Osteocyte (in vitro differentiated cells): ENCODE measurements at regions not wholly inside any gene's neighbourhood (a gene's known extent, or its start where the extent isn't known, plus 50 kb on each side); places are given as distances from the start of the nearest gene placed in this dataset.

Source experiments
- DNase-seq: peaks from one replicate; pipeline ENCODE4 v3.0.0; 2021; ENCODE audit warnings: mixed read lengths; ENCODE audit not compliant: unreplicated experiment; ENCODE audit errors: extremely low spot score
- H3K27ac Mint-ChIP-seq: one replicate; pipeline ENCODE4 v1.8.0; 2021; ENCODE audit warnings: mild to moderate bottlenecking, mixed read lengths; ENCODE audit not compliant: unreplicated experiment
- H3K27me3 Mint-ChIP-seq: one replicate; pipeline ENCODE4 v1.8.0; 2021; ENCODE audit warnings: mixed read lengths; ENCODE audit not compliant: unreplicated experiment
- H3K36me3 Mint-ChIP-seq: one replicate; pipeline ENCODE4 v1.8.0; 2021; ENCODE audit warnings: mixed read lengths; ENCODE audit not compliant: unreplicated experiment
- H3K4me1 Mint-ChIP-seq: one replicate; pipeline ENCODE4 v1.8.0; 2021; ENCODE audit warnings: mixed read lengths; ENCODE audit not compliant: unreplicated experiment
- H3K4me3 Mint-ChIP-seq: one replicate; pipeline ENCODE4 v1.8.0; 2021; ENCODE audit warnings: mild to moderate bottlenecking, moderate library complexity, mixed read lengths; ENCODE audit not compliant: unreplicated experiment
- H3K9me3 Mint-ChIP-seq: one replicate; pipeline ENCODE4 v1.8.0; 2021; ENCODE audit warnings: mixed read lengths; ENCODE audit not compliant: unreplicated experiment
- CTCF ChIP-seq: fragments of 200-600 bp; sonication (generic); IDR thresholded peaks from 2 replicates; pipeline ENCODE4 v1.5.0; 2021; ENCODE audit warnings: antibody characterized with exemption, mild to moderate bottlenecking, moderate library complexity

- DNase-seq: no peak
- Mint-ChIP-seq H3K27me3 (no peaks in the 10 kb centered on the region), H3K9me3 (no peaks in the 10 kb centered on the region), H3K4me1 (peaks cover 3% of the 10 kb centered on the region), H3K36me3 (no peaks in the 10 kb centered on the region), H3K4me3 (no peak overlapping the region), H3K27ac (no peak overlapping the region)
- TF ChIP-seq CTCF: no peak
Observed at GRCh38 chr4:30437316-30437715, 282.9 kb upstream of the PCDH7 start.

DNA sequence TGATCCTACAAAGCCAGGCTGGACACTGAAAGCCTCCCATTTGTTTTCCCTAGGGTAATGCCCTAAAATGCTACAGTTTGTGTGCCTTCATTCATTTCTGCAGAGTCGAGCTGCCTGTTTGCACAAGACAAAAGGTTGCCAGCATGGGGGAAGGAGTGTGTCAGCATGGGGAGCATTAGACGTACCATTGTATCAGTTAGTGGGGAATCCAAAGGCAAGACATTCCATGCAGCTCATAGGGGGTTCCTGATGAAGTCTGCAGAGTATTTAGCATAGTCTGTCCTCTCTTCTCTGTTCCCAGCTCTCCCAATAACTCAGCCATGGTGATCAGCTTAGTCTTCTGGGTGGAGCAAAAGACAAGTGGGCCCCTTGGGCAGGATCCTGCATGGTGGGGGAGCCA, 276.9 kb upstream of the PCDH7 start:
- Mint-ChIP-seq H3K4me3 (no peak overlapping the region), H3K27ac (no peak overlapping the region), H3K9me3 (no peaks in the 10 kb centered on the region), H3K4me1 (no peaks in the 10 kb centered on the region), H3K27me3 (no peaks in the 10 kb centered on the region), H3K36me3 (no peaks in the 10 kb centered on the region)
- DNase-seq: no peak
- no peak for TF ChIP-seq CTCF

DNA sequence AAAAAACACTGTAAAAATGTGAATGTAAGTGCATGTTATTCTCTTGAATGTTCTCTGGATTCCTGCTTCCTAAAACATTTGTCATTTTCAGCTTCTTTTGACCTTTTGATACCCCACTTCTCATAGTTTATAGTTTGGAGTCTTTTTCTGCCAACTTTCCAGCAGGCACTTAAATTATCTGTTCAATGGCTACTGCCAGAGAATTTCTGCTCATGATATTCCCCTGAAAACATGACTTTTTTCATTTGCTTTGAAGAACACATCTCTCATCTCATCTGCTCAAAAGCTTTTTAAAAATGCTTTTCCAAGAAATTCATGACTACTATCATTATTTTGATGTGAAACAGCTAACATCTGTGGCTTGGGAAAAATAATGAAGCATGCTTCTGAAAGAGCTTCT, 269.7 kb upstream of the PCDH7 start:
- TF ChIP-seq CTCF: no peak
- no peak overlapping the region for H3K4me3 Mint-ChIP-seq
- no peak for DNase-seq
- no peak overlapping the region for H3K27ac Mint-ChIP-seq
- no peaks in the 10 kb centered on the region for H3K27me3 Mint-ChIP-seq
- peaks cover 11% of the 10 kb centered on the region for H3K9me3 Mint-ChIP-seq
- peaks cover 2% of the 10 kb centered on the region for H3K4me1 Mint-ChIP-seq
- H3K36me3 Mint-ChIP-seq: peaks cover 2% of the 10 kb centered on the region

DNA sequence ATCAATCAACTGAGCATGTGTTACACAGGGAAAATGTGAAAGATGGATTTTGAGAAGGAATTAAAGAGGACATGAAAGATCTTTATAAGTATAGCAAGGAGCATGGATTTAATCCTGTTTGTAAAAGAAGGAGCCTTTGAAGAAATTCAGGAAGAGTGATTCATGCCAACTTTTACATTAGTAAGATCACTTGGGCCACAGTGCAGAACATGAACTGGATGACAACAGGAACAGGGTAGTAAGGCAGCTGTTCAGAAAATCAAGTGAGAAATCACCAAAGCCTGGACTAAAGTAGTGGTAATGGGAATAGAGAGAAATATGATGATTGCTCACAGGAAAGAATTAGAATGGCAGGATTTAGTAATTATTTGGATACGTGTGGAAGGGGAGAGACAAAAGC, 265.7 kb upstream of the PCDH7 start:
- Mint-ChIP-seq H3K27ac (no peak overlapping the region), H3K27me3 (no peaks in the 10 kb centered on the region), H3K4me3 (no peak overlapping the region), H3K36me3 (no peaks in the 10 kb centered on the region), H3K9me3 (peaks cover 16% of the 10 kb centered on the region), H3K4me1 (peaks cover 2% of the 10 kb centered on the region)
- DNase-seq: no peak
- TF ChIP-seq CTCF: no peak

DNA sequence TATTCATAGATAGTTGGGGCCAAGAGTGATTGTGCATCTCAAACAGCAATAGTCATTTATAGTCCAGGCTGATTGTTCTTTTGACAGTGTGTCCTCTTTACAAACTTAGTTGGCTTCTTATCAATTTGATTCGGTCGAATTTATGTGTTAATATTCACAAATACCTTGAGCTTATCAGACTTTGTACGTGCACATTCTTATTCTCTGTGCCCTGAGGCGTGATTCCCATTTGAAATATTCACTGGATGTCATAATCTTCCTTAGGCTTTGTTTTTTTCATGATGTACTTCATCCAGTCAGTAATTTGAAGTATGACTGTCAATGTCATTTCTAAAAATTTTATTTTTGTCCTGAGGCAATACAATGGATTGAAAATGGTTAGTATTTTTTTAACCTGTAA, 263.5 kb upstream of the PCDH7 start:
- H3K4me3 Mint-ChIP-seq: no peak overlapping the region
- no peak for TF ChIP-seq CTCF
- no peak overlapping the region for H3K27ac Mint-ChIP-seq
- no peak for DNase-seq
- H3K9me3 Mint-ChIP-seq: peaks cover 16% of the 10 kb centered on the region
- no peaks in the 10 kb centered on the region for H3K36me3 Mint-ChIP-seq
- no peaks in the 10 kb centered on the region for H3K27me3 Mint-ChIP-seq
- H3K4me1 Mint-ChIP-seq: no peaks in the 10 kb centered on the region
